GM23248 (cell line): ENCODE measurements at regions not wholly inside any gene's neighbourhood (a gene's known extent, or its start where the extent isn't known, plus 50 kb on each side); places are given as distances from the start of the nearest gene placed in this dataset.

Experiments used
- DNase-seq: peaks from one replicate; pipeline ENCODE4 v3.0.0-alpha.2; 2015
- H2AFZ ChIP-seq: fragments of 200-600 bp; sonication (generic); 2 replicates; pipeline ENCODE4 v1.6.1; 2016; ENCODE audit warnings: antibody characterized with exemption
- H3F3A ChIP-seq: fragments of 200-600 bp; sonication (generic); 2 replicates; pipeline ENCODE4 v1.6.1; 2016; ENCODE audit warnings: mild to moderate bottlenecking, antibody characterized with exemption, mixed run types; ENCODE audit not compliant: insufficient read depth
- H3K27ac ChIP-seq: fragments of 200-600 bp; sonication (generic); 2 replicates; pipeline ENCODE4 v1.5.1; 2016; ENCODE audit warnings: mild to moderate bottlenecking
- H3K27me3 ChIP-seq: fragments of 200-600 bp; sonication (generic); replicated peaks from 2 replicates; pipeline ENCODE4 v1.6.1; 2016; ENCODE audit warnings: mild to moderate bottlenecking; ENCODE audit not compliant: insufficient read depth
- H3K36me3 ChIP-seq: fragments of 200-600 bp; sonication (generic); 2 replicates; pipeline ENCODE4 v1.6.1; 2016; ENCODE audit warnings: low read depth, mild to moderate bottlenecking
- H3K4me1 ChIP-seq: fragments of 200-600 bp; sonication (generic); 2 replicates; pipeline ENCODE4 v1.6.1; 2016; ENCODE audit warnings: mild to moderate bottlenecking; ENCODE audit not compliant: insufficient read depth
- H3K4me2 ChIP-seq: fragments of 200-600 bp; sonication (generic); one replicate; pipeline ENCODE4 v1.6.1; 2016; ENCODE audit warnings: mild to moderate bottlenecking; ENCODE audit not compliant: unreplicated experiment
- H3K4me3 ChIP-seq: fragments of 200-600 bp; sonication (generic); 2 replicates; pipeline ENCODE4 v1.5.1; 2016; ENCODE audit warnings: mild to moderate bottlenecking
- H3K79me2 ChIP-seq: fragments of 200-600 bp; sonication (generic); 2 replicates; pipeline ENCODE4 v1.6.1; 2016; ENCODE audit warnings: mild to moderate bottlenecking; ENCODE audit not compliant: insufficient read depth
- H3K9ac ChIP-seq: fragments of 200-600 bp; sonication (generic); 2 replicates; pipeline ENCODE4 v1.6.1; 2016; ENCODE audit warnings: mild to moderate bottlenecking
- H3K9me2 ChIP-seq: fragments of 200-600 bp; sonication (generic); 2 replicates; pipeline ENCODE4 v1.6.1; 2016; ENCODE audit warnings: mixed run types, mild to moderate bottlenecking, moderate library complexity; ENCODE audit not compliant: insufficient read depth
- H3K9me3 ChIP-seq: fragments of 200-600 bp; sonication (generic); one replicate; pipeline ENCODE4 v1.6.1; 2017; ENCODE audit warnings: low read depth
- H4K20me1 ChIP-seq: fragments of 200-600 bp; sonication (generic); 2 replicates; pipeline ENCODE4 v1.6.0; 2016; ENCODE audit not compliant: insufficient read depth
- EZH2 ChIP-seq: fragments of 200-600 bp; sonication (generic); IDR thresholded peaks from 2 replicates; pipeline ENCODE4 v1.6.1; 2018; ENCODE audit warnings: antibody characterized with exemption, mild to moderate bottlenecking; ENCODE audit not compliant: insufficient read depth, poor library complexity, severe bottlenecking
- EZH2phosphoT487 ChIP-seq: fragments of 200-600 bp; sonication (generic); IDR thresholded peaks from 2 replicates; pipeline ENCODE4 v1.6.1; 2018; ENCODE audit warnings: antibody characterized with exemption, moderate library complexity, mild to moderate bottlenecking, low read depth; ENCODE audit not compliant: insufficient read depth
- WGBS, 2 experiments: methylation state at CpG; one replicate each; pipeline ENCODE4 v1.1.6; 2015 to 2017; ENCODE audit warnings: low lambda C conversion rate in 2 of 2, low coverage in 1 of 2; ENCODE audit errors: missing lambda C conversion rate in 2 of 2; 5-methylcytosine and 5-hydroxymethylcytosine counted together
- in situ Hi-C: fragments of 300-500 bp; cut with MboI; formaldehyde crosslinking; loops from 2 replicates; pipeline ENCODE4 v1.15.0; 2020

DNA sequence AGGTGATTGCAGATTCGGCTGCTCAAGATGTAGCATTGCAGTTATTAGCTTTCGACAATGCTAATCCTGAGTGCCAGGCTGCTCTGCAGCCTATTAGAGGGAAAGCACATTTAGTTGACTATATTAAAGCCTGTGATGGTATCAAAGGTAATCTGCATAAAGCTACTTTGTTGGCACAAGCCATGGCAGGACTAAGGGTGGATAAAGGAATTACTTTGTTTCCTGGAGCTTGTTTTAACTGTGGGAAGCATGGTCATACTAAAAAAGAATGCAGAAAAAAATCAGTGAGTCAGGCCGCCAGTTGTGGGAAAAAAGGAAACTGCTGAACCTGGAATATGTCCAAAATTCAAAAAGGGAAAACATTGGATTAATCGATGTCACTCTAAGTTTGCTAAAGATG lies 154.9 kb upstream of the TECRL start:
- H4K20me1 ChIP-seq = no peaks in the 10 kb centered on the region
- DNase-seq = peak; percentile 8
- no peak overlapping the region for H3K4me2 ChIP-seq
- no peak overlapping the region for H3K9ac ChIP-seq
- in situ Hi-C loops = no loop called here
- H3K36me3 ChIP-seq = no peaks in the 10 kb centered on the region
- H3K79me2 ChIP-seq = no peaks in the 10 kb centered on the region
- H3K27ac ChIP-seq = no peak overlapping the region
- no peak overlapping the region for H2AFZ ChIP-seq
- H3K27me3 ChIP-seq = no peaks in the 10 kb centered on the region
- H3K4me3 ChIP-seq = no peak overlapping the region
- no peaks in the 10 kb centered on the region for H3F3A ChIP-seq
- H3K9me3 ChIP-seq = no peaks in the 10 kb centered on the region
- H3K4me1 ChIP-seq = no peaks in the 10 kb centered on the region
- H3K9me2 ChIP-seq = no peaks in the 10 kb centered on the region
- WGBS, 2 experiments = 11 to 15% methylated on average over 4 of the region's 4 CpGs
- TF ChIP-seq EZH2phosphoT487 (no peak), EZH2 (no peak)

DNA sequence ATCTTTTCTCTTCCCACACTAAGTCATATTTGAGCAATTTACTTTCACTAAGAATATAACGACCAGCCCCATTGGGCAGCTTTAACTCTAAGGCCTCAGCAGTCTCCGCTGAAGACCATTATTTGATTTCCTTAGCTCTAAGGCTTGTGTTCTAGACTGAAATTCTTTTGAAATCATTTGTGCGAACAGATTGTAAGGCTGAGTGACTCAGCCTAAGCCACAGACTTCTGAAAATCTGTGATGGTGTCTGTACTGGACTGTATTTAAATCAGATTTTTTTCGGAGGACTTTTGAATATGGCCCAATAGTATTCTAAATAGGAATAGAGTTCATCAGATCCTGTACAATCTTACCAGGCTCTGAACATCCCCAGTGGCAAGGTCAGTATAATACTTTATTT lies 150.3 kb upstream of the TECRL start:
- H3F3A ChIP-seq = no peaks in the 10 kb centered on the region
- no peaks in the 10 kb centered on the region for H3K27me3 ChIP-seq
- H4K20me1 ChIP-seq = no peaks in the 10 kb centered on the region
- H3K4me3 ChIP-seq = no peak overlapping the region
- H3K9ac ChIP-seq = no peak overlapping the region
- DNase-seq = no peak
- H3K9me2 ChIP-seq = no peaks in the 10 kb centered on the region
- H2AFZ ChIP-seq = no peak overlapping the region
- WGBS, 2 experiments = 30 to 32% methylated on average over 4 of the region's 4 CpGs
- no peaks in the 10 kb centered on the region for H3K79me2 ChIP-seq
- no peaks in the 10 kb centered on the region for H3K4me1 ChIP-seq
- in situ Hi-C loops = no loop called here
- H3K27ac ChIP-seq = no peak overlapping the region
- H3K9me3 ChIP-seq = no peaks in the 10 kb centered on the region
- TF ChIP-seq EZH2 = no peak
- TF ChIP-seq EZH2phosphoT487 = no peak
- H3K4me2 ChIP-seq = no peak overlapping the region
- H3K36me3 ChIP-seq = no peaks in the 10 kb centered on the region

DNA sequence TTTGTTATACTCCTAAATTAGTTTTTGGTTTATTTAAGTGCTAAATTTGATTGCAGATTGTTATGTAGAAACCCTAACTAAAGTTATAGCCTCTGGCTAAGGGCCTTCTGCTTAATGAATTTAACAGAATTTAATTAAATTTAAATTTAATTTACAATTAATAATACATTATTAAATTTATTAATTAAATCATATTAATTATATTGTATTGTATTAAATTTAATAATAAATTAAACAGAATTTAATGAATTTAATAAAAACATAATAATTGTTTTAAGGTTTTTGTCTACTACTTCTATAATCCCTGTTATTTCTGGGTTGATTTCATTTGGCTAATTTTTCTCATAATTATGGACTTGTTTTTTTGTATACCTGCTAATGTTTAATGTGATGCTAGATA lies 141.9 kb upstream of the TECRL start:
- H2AFZ ChIP-seq = no peak overlapping the region
- DNase-seq = no peak
- in situ Hi-C loops = no loop called here
- no peak overlapping the region for H3K4me2 ChIP-seq
- TF ChIP-seq EZH2 (no peak), EZH2phosphoT487 (no peak)
- no peaks in the 10 kb centered on the region for H3K9me3 ChIP-seq
- H3F3A ChIP-seq = no peaks in the 10 kb centered on the region
- no peaks in the 10 kb centered on the region for H3K79me2 ChIP-seq
- H3K4me1 ChIP-seq = no peaks in the 10 kb centered on the region
- no peaks in the 10 kb centered on the region for H3K27me3 ChIP-seq
- no peaks in the 10 kb centered on the region for H3K36me3 ChIP-seq
- no peaks in the 10 kb centered on the region for H4K20me1 ChIP-seq
- H3K9me2 ChIP-seq = no peaks in the 10 kb centered on the region
- no peak overlapping the region for H3K4me3 ChIP-seq
- H3K9ac ChIP-seq = no peak overlapping the region
- no peak overlapping the region for H3K27ac ChIP-seq

DNA sequence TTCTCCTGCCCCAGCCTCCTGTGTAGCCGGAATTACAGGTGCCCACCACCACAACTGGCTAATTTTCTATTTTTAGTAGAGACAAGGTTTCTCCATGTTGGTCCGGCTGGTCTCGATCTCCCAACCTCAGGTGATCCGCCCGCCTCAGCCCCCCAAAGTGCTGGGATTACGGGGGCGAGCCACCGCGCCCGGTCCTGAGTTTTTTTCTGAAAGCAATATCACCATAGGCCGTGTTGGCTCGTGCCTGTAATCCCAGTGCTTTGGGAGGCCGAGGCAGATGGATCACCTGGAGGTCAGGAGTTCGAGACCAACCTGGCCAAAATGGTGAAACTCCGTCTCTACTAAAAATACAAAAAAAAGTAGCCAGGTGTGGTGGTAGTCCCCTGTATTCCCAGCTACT lies 136.3 kb upstream of the TECRL start:
- H3K4me2 ChIP-seq = no peak overlapping the region
- no peak overlapping the region for H3K9ac ChIP-seq
- no peaks in the 10 kb centered on the region for H3K79me2 ChIP-seq
- no peak for DNase-seq
- H3K27ac ChIP-seq = no peak overlapping the region
- H3F3A ChIP-seq = no peaks in the 10 kb centered on the region
- no peak overlapping the region for H2AFZ ChIP-seq
- H3K27me3 ChIP-seq = no peaks in the 10 kb centered on the region
- TF ChIP-seq EZH2 (no peak), EZH2phosphoT487 (no peak)
- in situ Hi-C loops = no loop called here
- no peaks in the 10 kb centered on the region for H3K9me2 ChIP-seq
- no peaks in the 10 kb centered on the region for H3K9me3 ChIP-seq
- no peaks in the 10 kb centered on the region for H3K4me1 ChIP-seq
- WGBS, 2 experiments = 71 to 74% methylated on average over 15 of the region's 15 CpGs
- no peaks in the 10 kb centered on the region for H3K36me3 ChIP-seq
- H3K4me3 ChIP-seq = no peak overlapping the region
- no peaks in the 10 kb centered on the region for H4K20me1 ChIP-seq

DNA sequence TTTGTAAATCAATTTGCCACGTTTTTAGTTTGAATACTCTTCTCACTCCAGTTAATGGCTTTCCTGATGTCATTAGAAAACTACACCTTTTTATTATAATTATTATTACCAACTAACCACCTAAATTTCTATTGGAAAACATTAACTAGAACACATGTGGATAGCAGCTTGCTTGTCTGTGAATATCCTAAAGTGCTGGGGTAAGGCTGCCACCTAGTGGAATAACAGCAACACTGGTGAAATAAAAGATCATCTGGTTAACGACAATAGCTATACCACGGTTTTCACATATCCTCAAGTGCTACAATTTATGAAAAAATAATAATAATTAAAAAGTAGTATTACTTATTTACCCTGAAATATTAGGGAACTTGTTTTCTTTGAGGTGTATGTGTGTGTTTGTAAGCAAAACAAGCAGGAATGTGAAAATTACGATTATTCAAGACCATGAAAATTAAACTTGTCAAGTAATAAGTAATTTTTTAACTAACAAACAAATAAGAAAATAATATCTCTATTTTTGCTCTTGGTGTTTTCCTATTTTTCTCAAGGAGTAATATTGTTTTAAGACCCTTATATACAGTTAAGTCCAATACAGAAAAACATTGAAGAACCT lies 130.1 kb upstream of the TECRL start:
- H3K4me2 ChIP-seq = no peak overlapping the region
- no peaks in the 10 kb centered on the region for H4K20me1 ChIP-seq
- no peaks in the 10 kb centered on the region for H3F3A ChIP-seq
- no peaks in the 10 kb centered on the region for H3K9me3 ChIP-seq
- no peaks in the 10 kb centered on the region for H3K36me3 ChIP-seq
- no peak overlapping the region for H2AFZ ChIP-seq
- no peak overlapping the region for H3K27ac ChIP-seq
- H3K27me3 ChIP-seq = no peaks in the 10 kb centered on the region
- H3K4me3 ChIP-seq = no peak overlapping the region
- in situ Hi-C loops = loop anchor here (10.0 kb wide), 1 partner anchor 385 kb away; no protein-coding TSS in a partner anchor
- H3K79me2 ChIP-seq = no peaks in the 10 kb centered on the region
- 20 to 27% methylated on average over 4 of the region's 4 CpGs for WGBS, 2 experiments
- H3K4me1 ChIP-seq = no peaks in the 10 kb centered on the region
- DNase-seq = peak; percentile 64
- no peak overlapping the region for H3K9ac ChIP-seq
- TF ChIP-seq EZH2 (no peak), EZH2phosphoT487 (no peak)
- H3K9me2 ChIP-seq = no peaks in the 10 kb centered on the region
